Breast epithelium (tissue), 3 donors: ENCODE measurements at regions not wholly inside any gene's neighbourhood (a gene's known extent, or its start where the extent isn't known, plus 50 kb on each side); places are given as distances from the start of the nearest gene placed in this dataset.

ENCODE experiments used
- CTCF ChIP-seq, 3 donors: fragments of 450-650 bp; IDR thresholded peaks; one replicate each; pipeline ENCODE4 v1.5.1; 2016 to 2017; ENCODE audit warnings: antibody characterized with exemption in 3 of 3, mild to moderate bottlenecking in 3 of 3, moderate library complexity in 3 of 3
- POLR2A ChIP-seq: fragments of 450-650 bp; IDR thresholded peaks from one replicate; pipeline ENCODE4 v1.6.1; 2016; ENCODE audit warnings: antibody characterized with exemption, mild to moderate bottlenecking, moderate library complexity
- POLR2AphosphoS5 ChIP-seq, 3 donors: sonication (generic); formaldehyde crosslinking; IDR thresholded peaks; one replicate each; pipeline ENCODE4 v1.6.1; 2017; ENCODE audit warnings: antibody characterized with exemption in 3 of 3

- TF ChIP-seq POLR2A (no peak), POLR2AphosphoS5 (IDR thresholded peaks at IDR 0.05) (no peak), CTCF (IDR thresholded peaks at IDR 0.05) (no peak)
Observed at GRCh38 chr6:54768494-54768893, 78.1 kb upstream of the FAM83B start.
